Calu3 (cell line): ENCODE measurements at regions not wholly inside any gene's neighbourhood (a gene's known extent, or its start where the extent isn't known, plus 50 kb on each side); places are given as distances from the start of the nearest gene placed in this dataset.

Source experiments
- BruUV-seq: library from RNA; stranded (reverse); fragments of 400-500 nt; replicated peaks from 2 replicates; lab custom pipeline; 2021; lab: Mats Ljungman, UMichigan
- CTCF ChIA-PET: fragments of 300-600 bp; sonication (Branson Sonifier 250); formaldehyde crosslinking; loops from one replicate; lab custom pipeline; 2022; ENCODE audit warnings: antibody characterized with exemption; lab: Charles Lee
- DNase-seq: peaks from one replicate; pipeline ENCODE4 v3.0.0; 2022
- H3K27ac Mint-ChIP-seq: one replicate; pipeline ENCODE4 v1.8.0; 2022; ENCODE audit warnings: mixed read lengths; ENCODE audit not compliant: unreplicated experiment
- H3K27me3 Mint-ChIP-seq: one replicate; pipeline ENCODE4 v1.8.0; 2022; ENCODE audit warnings: mixed read lengths; ENCODE audit not compliant: unreplicated experiment
- H3K36me3 Mint-ChIP-seq: one replicate; pipeline ENCODE4 v1.8.0; 2022; ENCODE audit warnings: mild to moderate bottlenecking, moderate library complexity, mixed read lengths; ENCODE audit not compliant: insufficient read depth, unreplicated experiment
- H3K4me1 Mint-ChIP-seq: one replicate; pipeline ENCODE4 v1.8.0; 2022; ENCODE audit warnings: mild to moderate bottlenecking, low read depth, mixed read lengths; ENCODE audit not compliant: unreplicated experiment
- H3K4me3 Mint-ChIP-seq: one replicate; pipeline ENCODE4 v1.8.0; 2022; ENCODE audit warnings: mild to moderate bottlenecking, low read depth, moderate library complexity, mixed read lengths; ENCODE audit not compliant: unreplicated experiment
- H3K9me3 Mint-ChIP-seq: one replicate; pipeline ENCODE4 v1.8.0; 2022; ENCODE audit warnings: low read depth, mixed read lengths; ENCODE audit not compliant: unreplicated experiment
- CTCF ChIP-seq: fragments of 200-600 bp; IDR thresholded peaks from one replicate; pipeline ENCODE4 v1.8.0; 2022; ENCODE audit warnings: antibody characterized with exemption; ENCODE audit not compliant: unreplicated experiment
- intact Hi-C: fragments of 100-400 bp; cut with micrococcal nuclease; formaldehyde crosslinking; loops from one replicate; pipeline ENCODE4 v1.10.0; 2022; ENCODE audit not compliant: unreplicated experiment

- DNase-seq: no peak
- no peak overlapping the region for H3K4me3 Mint-ChIP-seq
- BruUV-seq: no TSS peak
- no peaks in the 10 kb centered on the region for H3K36me3 Mint-ChIP-seq
- intact Hi-C loops: no loop called here
- no peak overlapping the region for H3K27ac Mint-ChIP-seq
- no peaks in the 10 kb centered on the region for H3K4me1 Mint-ChIP-seq
- CTCF ChIA-PET: no interaction called here
- H3K27me3 Mint-ChIP-seq: no peaks in the 10 kb centered on the region
- H3K9me3 Mint-ChIP-seq: no peaks in the 10 kb centered on the region
- no peak for TF ChIP-seq CTCF
These were observed 249.1 kb upstream of the INTU start for GRCh38 chr4:127383666-127384065.

DNA sequence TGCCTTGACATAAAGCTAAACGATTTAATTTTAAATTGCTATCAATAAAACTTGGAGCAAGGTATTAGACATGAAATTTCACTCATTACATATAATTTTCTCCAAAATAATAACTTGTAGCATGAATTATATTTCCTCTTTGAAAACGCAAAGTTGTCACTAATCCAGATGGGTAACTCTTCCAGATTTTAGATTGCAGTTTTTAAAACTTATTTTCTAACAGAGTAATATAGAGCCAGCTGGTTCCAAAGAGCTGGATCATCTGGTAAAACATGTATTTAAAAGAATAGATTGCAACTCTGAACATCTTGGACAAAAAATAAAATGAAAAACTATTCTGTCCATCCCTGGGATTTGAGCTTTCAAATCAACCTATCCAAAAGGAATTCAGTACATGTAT, 238.2 kb upstream of the INTU start:
- no TSS peak for BruUV-seq
- intact Hi-C loops: no loop called here
- CTCF ChIA-PET: no interaction called here
- Mint-ChIP-seq H3K4me3 (no peak overlapping the region), H3K27me3 (no peaks in the 10 kb centered on the region), H3K4me1 (no peaks in the 10 kb centered on the region), H3K9me3 (no peaks in the 10 kb centered on the region), H3K27ac (no peak overlapping the region), H3K36me3 (no peaks in the 10 kb centered on the region)
- no peak for DNase-seq
- TF ChIP-seq CTCF: no peak

DNA sequence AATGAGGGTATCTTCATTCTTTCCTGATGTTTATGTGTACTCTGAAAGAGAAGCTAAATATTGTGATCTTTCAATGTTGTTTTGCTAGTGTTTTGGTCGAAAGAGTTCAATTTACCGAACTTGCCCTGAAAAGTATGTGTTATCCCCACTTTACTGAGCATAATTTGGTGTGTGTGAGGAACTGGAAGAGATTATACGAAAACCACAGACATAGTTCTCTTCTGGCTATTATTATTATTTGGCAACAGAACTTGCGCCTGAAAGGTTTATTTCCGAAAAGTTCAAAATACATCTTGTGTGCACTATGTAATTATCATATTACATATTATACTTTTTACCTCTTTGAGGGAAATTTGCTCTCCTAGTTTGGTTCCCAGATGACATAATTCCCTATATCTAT, 232.5 kb upstream of the INTU start:
- H3K27me3 Mint-ChIP-seq: no peaks in the 10 kb centered on the region
- TF ChIP-seq CTCF: no peak
- CTCF ChIA-PET: no interaction called here
- no peaks in the 10 kb centered on the region for H3K9me3 Mint-ChIP-seq
- H3K36me3 Mint-ChIP-seq: no peaks in the 10 kb centered on the region
- no peak for DNase-seq
- no TSS peak for BruUV-seq
- intact Hi-C loops: loop anchor here (1.0 to 10.0 kb wide), 5 partner anchors 82 to 1165 kb away; no protein-coding TSS in a partner anchor
- no peak overlapping the region for H3K4me3 Mint-ChIP-seq
- no peaks in the 10 kb centered on the region for H3K4me1 Mint-ChIP-seq
- no peak overlapping the region for H3K27ac Mint-ChIP-seq

DNA sequence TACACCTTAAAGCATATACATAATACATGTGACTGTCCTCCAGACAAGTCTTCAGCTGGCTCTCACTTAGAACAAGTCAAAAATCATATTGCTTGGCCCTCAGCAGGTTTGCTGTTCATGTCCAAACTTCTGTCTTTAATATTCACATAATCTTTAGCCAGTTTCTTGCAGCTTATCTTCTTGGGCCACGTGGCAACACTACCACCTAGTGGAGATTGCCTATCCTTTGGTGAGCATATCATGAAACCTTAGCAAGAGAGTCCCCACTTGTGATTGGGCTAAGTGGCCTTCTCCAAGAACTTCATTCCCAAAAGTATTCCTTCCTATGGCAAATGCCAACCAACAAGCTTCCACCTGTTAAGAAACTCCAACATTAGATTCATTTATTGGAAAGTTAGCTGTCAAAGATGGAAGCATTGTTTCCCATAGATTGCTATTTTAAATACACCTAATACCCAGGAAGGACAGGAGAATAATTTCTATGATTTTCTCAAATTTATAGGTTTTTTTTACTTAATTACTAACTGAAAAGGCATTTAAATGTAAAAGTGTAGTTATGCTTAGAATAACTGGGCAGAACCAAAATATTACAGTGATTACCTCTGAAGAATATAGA, 231.9 kb upstream of the INTU start:
- Mint-ChIP-seq H3K27ac (no peak overlapping the region), H3K9me3 (no peaks in the 10 kb centered on the region), H3K27me3 (no peaks in the 10 kb centered on the region), H3K36me3 (no peaks in the 10 kb centered on the region), H3K4me1 (peaks cover 2% of the 10 kb centered on the region), H3K4me3 (no peak overlapping the region)
- peak; percentile 73 for DNase-seq
- no TSS peak for BruUV-seq
- CTCF ChIA-PET: no interaction called here
- intact Hi-C loops: loop anchor here (1.0 to 10.0 kb wide), 5 partner anchors 81 to 1166 kb away; no protein-coding TSS in a partner anchor
- TF ChIP-seq CTCF: peak; percentile 64
